Breast epithelium (tissue), 3 donors: ENCODE measurements at regions not wholly inside any gene's neighbourhood (a gene's known extent, or its start where the extent isn't known, plus 50 kb on each side); places are given as distances from the start of the nearest gene placed in this dataset.

Source experiments
- POLR2A ChIP-seq: fragments of 450-650 bp; IDR thresholded peaks from one replicate; pipeline ENCODE4 v1.6.1; 2016; ENCODE audit warnings: antibody characterized with exemption, mild to moderate bottlenecking, moderate library complexity
- POLR2AphosphoS5 ChIP-seq, 3 donors: sonication (generic); formaldehyde crosslinking; IDR thresholded peaks; one replicate each; pipeline ENCODE4 v1.6.1; 2017; ENCODE audit warnings: antibody characterized with exemption in 3 of 3
- TF ChIP-seq, protein P1 (sequence below), 3 donors: fragments of 450-650 bp; IDR thresholded peaks; one replicate each; pipeline ENCODE4 v1.5.1; 2016 to 2017; ENCODE audit warnings: antibody characterized with exemption in 3 of 3, mild to moderate bottlenecking in 3 of 3, moderate library complexity in 3 of 3

DNA sequence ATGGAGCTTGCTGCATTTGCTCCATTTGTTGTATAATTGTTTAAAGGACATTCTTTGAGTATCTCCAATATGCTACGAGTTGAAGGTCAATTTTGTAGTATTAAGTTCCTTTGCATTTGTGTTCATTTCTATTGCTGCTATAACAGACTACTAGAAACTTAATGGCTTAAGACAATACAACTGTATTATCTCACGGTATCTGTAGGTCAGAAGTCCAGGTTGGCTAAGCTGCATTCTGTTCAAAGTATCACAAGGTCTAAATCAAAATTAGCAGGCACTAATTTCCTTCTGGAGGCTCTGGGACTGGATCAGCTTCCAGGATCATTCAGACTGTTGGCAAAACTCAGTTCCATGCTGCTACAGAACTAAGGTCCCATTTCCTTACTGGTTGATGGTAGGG lies 340.6 kb downstream of the GXYLT1 start:
- TF ChIP-seq, protein P1, sequence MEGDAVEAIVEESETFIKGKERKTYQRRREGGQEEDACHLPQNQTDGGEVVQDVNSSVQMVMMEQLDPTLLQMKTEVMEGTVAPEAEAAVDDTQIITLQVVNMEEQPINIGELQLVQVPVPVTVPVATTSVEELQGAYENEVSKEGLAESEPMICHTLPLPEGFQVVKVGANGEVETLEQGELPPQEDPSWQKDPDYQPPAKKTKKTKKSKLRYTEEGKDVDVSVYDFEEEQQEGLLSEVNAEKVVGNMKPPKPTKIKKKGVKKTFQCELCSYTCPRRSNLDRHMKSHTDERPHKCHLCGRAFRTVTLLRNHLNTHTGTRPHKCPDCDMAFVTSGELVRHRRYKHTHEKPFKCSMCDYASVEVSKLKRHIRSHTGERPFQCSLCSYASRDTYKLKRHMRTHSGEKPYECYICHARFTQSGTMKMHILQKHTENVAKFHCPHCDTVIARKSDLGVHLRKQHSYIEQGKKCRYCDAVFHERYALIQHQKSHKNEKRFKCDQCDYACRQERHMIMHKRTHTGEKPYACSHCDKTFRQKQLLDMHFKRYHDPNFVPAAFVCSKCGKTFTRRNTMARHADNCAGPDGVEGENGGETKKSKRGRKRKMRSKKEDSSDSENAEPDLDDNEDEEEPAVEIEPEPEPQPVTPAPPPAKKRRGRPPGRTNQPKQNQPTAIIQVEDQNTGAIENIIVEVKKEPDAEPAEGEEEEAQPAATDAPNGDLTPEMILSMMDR (IDR thresholded peaks at IDR 0.05) = no peak
- TF ChIP-seq POLR2AphosphoS5 (IDR thresholded peaks at IDR 0.05) (no peak), POLR2A (no peak)
